ENCODE measurements at regions not wholly inside any gene's neighbourhood (a gene's known extent, or its start where the extent isn't known, plus 50 kb on each side); places are given as distances from the start of the nearest gene placed in this dataset.

- TF ChIP-seq CTCF (IDR thresholded peaks at IDR 0.05) (no peak), POLR2A (IDR thresholded peaks at IDR 0.05) (no peak)
- H3K27me3 ChIP-seq: no peaks in the 10 kb centered on the region
- no peaks in the 10 kb centered on the region for H3K9me3 ChIP-seq
- ATAC-seq (no peak), DNase-seq (no peak)
- 41 to 45% methylated on average over 6 of the region's 6 CpGs for WGBS, 2 donors
- no peak overlapping the region for H3K27ac ChIP-seq
- H3K4me3 ChIP-seq: no peak overlapping the region
- intact Hi-C loops (cut with DNase I): no loop called here
- no peaks in the 10 kb centered on the region for H3K36me3 ChIP-seq (replicated peaks in 1 of 2; ENCODE audit: insufficient read depth in 1 of 2, low read depth in 2 of 2)
- no peaks in the 10 kb centered on the region for H3K4me1 ChIP-seq
Measured at GRCh38 chr4:187181054-187181453, 457.4 kb upstream of the FAT1 start.

- DNase-seq (no peak), ATAC-seq (no peak)
- 89 to 90% methylated on average over 9 of the region's 9 CpGs for WGBS, 2 donors
- Histone ChIP-seq H3K4me3 (no peak overlapping the region), H3K27ac (no peak overlapping the region), H3K9me3 (no peaks in the 10 kb centered on the region), H3K36me3 (replicated peaks in 1 of 2; ENCODE audit: insufficient read depth in 1 of 2, low read depth in 2 of 2) (no peaks in the 10 kb centered on the region), H3K27me3 (no peaks in the 10 kb centered on the region), H3K4me1 (no peaks in the 10 kb centered on the region)
- TF ChIP-seq CTCF (IDR thresholded peaks at IDR 0.05) (no peak), POLR2A (IDR thresholded peaks at IDR 0.05) (no peak)
- intact Hi-C loops (cut with DNase I): no loop called here
Measured at GRCh38 chr4:187183346-187183745, 459.7 kb upstream of the FAT1 start.

GRCh38 chr4:187183826-187184225 is 460.2 kb upstream of the FAT1 start:
- no peaks in the 10 kb centered on the region for H3K9me3 ChIP-seq
- 62 to 83% methylated on average over 2 of the region's 2 CpGs for WGBS, 2 donors
- H3K36me3 ChIP-seq (replicated peaks in 1 of 2; ENCODE audit: insufficient read depth in 1 of 2, low read depth in 2 of 2): no peaks in the 10 kb centered on the region
- no peaks in the 10 kb centered on the region for H3K4me1 ChIP-seq
- no peak overlapping the region for H3K27ac ChIP-seq
- DNase-seq (no peak), ATAC-seq (no peak)
- no peak for TF ChIP-seq CTCF (IDR thresholded peaks at IDR 0.05)
- no peak for TF ChIP-seq POLR2A (IDR thresholded peaks at IDR 0.05)
- H3K27me3 ChIP-seq: no peaks in the 10 kb centered on the region
- H3K4me3 ChIP-seq: no peak overlapping the region
- intact Hi-C loops (cut with DNase I): no loop called here

GRCh38 chr4:187184508-187184907 is 460.9 kb upstream of the FAT1 start:
- H3K9me3 ChIP-seq: no peaks in the 10 kb centered on the region
- H3K4me3 ChIP-seq: no peak overlapping the region
- DNase-seq (no peak), ATAC-seq (no peak)
- WGBS, 2 donors: 75 to 79% methylated on average over 6 of the region's 6 CpGs
- H3K4me1 ChIP-seq: no peaks in the 10 kb centered on the region
- no peaks in the 10 kb centered on the region for H3K27me3 ChIP-seq
- intact Hi-C loops (cut with DNase I): no loop called here
- H3K36me3 ChIP-seq (replicated peaks in 1 of 2; ENCODE audit: insufficient read depth in 1 of 2, low read depth in 2 of 2): no peaks in the 10 kb centered on the region
- TF ChIP-seq POLR2A (IDR thresholded peaks at IDR 0.05) (no peak), CTCF (IDR thresholded peaks at IDR 0.05) (no peak)
- H3K27ac ChIP-seq: no peak overlapping the region

- 55% methylated on average over 7 of the region's 7 CpGs for WGBS, 2 donors
- ATAC-seq (no peak), DNase-seq (no peak)
- no peaks in the 10 kb centered on the region for H3K36me3 ChIP-seq (replicated peaks in 1 of 2; ENCODE audit: insufficient read depth in 1 of 2, low read depth in 2 of 2)
- H3K27ac ChIP-seq: no peak overlapping the region
- TF ChIP-seq POLR2A (IDR thresholded peaks at IDR 0.05) (no peak), CTCF (IDR thresholded peaks at IDR 0.05) (no peak)
- no peaks in the 10 kb centered on the region for H3K4me1 ChIP-seq
- intact Hi-C loops (cut with DNase I): no loop called here
- H3K4me3 ChIP-seq: no peak overlapping the region
- no peaks in the 10 kb centered on the region for H3K9me3 ChIP-seq
- H3K27me3 ChIP-seq: no peaks in the 10 kb centered on the region
Measured at GRCh38 chr4:187188118-187188517, 464.5 kb upstream of the FAT1 start.

All from body of pancreas (tissue), 4 donors.